ENCODE measurements at regions not wholly inside any gene's neighbourhood (a gene's known extent, or its start where the extent isn't known, plus 50 kb on each side); places are given as distances from the start of the nearest gene placed in this dataset.

DNA sequence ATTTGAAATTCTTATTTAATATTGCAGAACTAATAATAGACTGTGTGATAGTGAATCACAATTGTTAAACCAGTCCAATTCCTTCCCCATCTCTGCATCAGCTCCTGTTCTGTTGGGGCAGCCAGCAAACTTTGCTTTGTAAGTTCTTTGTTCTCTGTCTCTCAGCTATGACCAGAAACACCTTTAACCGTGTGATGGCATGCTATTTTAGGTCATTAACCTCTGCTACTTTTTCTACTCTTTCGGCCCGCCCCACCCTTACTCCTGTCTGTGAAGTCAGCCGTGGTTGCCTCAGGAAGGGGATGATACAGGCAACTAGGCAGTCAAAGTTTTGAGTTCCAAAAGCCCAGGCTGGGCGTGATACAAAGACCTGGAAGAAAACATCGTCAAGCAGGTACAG is 51.3 kb upstream of the EGFL6 start:
- Histone ChIP-seq H3K9me3 (ENCODE audit: control insufficient read depth in 2 of 2, insufficient read depth in 1 of 2, low read depth in 1 of 2, low read length in 1 of 2) (no peaks in the 10 kb centered on the region), H3K27me3 (ENCODE audit: control insufficient read depth in 1 of 2, insufficient read depth in 2 of 2, low read length in 2 of 2) (peaks cover 0 to 7% of the 10 kb centered on the region in 2 donors), H3K4me1 (ENCODE audit: control insufficient read depth in 2 of 2, insufficient read depth in 2 of 2, low read length in 1 of 2) (no peaks in the 10 kb centered on the region), H3K27ac (ENCODE audit: low read depth in 2 of 2, low read length in 1 of 2) (peak overlapping the region in 1 of 2 donors; percentile 37), H3K36me3 (ENCODE audit: control insufficient read depth in 2 of 2, insufficient read depth in 2 of 2, low read length in 1 of 2) (no peaks in the 10 kb centered on the region), H3K4me3 (ENCODE audit: low read depth in 1 of 2, low read length in 2 of 2) (no peak overlapping the region)
- 60 to 69% methylated on average over 6 of the region's 6 CpGs for WGBS, 2 donors

DNA sequence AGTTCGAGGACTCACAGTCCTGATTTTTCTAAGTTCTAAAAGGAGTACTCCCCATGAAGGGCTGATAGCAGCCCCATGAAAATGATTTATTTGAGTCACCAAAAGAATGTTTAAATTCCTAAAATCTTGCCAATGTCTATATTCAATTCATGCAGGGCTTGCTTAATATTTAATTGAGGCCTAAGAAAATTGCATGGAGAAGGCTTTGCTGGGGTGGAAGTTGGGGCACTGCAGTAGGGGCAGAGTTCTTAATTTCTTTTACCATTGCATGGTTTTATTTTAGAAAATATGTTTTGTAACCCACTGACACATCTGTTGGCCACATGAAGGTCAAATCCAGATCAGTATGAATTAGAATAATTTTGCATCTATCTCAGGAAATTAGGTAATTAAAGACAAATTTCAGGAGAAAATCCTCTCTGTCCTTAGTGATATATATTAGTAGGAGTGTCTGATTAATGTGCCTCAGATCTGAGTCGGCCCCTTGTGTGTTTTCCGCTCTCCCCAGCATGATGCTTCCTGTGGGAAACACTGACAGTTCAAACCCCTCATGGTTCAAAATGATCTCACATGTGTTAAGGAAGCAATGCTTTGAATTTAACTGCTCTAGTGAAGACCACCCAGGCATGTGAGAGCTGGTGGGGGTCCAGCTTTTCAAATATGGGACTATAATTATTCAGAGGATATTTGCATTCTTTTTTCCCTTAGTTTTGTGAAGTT is 54.0 kb upstream of the EGFL6 start:
- H3K36me3 ChIP-seq (ENCODE audit: control insufficient read depth in 2 of 2, insufficient read depth in 2 of 2, low read length in 1 of 2), result no peaks in the 10 kb centered on the region
- H3K4me3 ChIP-seq (ENCODE audit: low read depth in 1 of 2, low read length in 2 of 2), result no peak overlapping the region
- H3K27me3 ChIP-seq (ENCODE audit: control insufficient read depth in 1 of 2, insufficient read depth in 2 of 2, low read length in 2 of 2), result peaks cover 0 to 7% of the 10 kb centered on the region in 2 donors
- 87 to 88% methylated on average over 3 of the region's 3 CpGs for WGBS, 2 donors
- H3K9me3 ChIP-seq (ENCODE audit: control insufficient read depth in 2 of 2, insufficient read depth in 1 of 2, low read depth in 1 of 2, low read length in 1 of 2), result no peaks in the 10 kb centered on the region
- H3K27ac ChIP-seq (ENCODE audit: low read depth in 2 of 2, low read length in 1 of 2), result no peak overlapping the region
- no peaks in the 10 kb centered on the region for H3K4me1 ChIP-seq (ENCODE audit: control insufficient read depth in 2 of 2, insufficient read depth in 2 of 2, low read length in 1 of 2)

DNA sequence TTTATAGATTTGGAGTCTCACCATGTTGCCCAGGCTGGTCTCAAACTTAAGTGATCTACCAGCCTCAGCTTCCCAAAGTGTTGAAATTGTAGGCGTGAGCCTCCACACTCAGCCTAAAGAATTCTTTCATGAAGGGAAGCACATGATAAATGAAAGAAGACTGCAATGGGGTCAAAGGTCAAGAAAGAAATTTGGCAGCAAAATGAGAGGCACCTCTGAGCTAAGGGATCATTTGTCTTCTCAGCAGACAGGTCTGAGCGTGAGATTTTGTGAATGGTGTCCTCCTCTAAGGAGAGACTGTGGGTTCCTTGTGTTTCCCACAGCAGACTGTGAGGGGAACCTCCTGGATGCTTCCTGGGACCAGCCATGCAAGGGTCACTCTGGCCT is 57.5 kb upstream of the EGFL6 start:
- Histone ChIP-seq H3K9me3 (ENCODE audit: control insufficient read depth in 2 of 2, insufficient read depth in 1 of 2, low read depth in 1 of 2, low read length in 1 of 2) (no peaks in the 10 kb centered on the region), H3K4me3 (ENCODE audit: low read depth in 1 of 2, low read length in 2 of 2) (no peak overlapping the region), H3K27ac (ENCODE audit: low read depth in 2 of 2, low read length in 1 of 2) (no peak overlapping the region), H3K4me1 (ENCODE audit: control insufficient read depth in 2 of 2, insufficient read depth in 2 of 2, low read length in 1 of 2) (no peaks in the 10 kb centered on the region), H3K27me3 (ENCODE audit: control insufficient read depth in 1 of 2, insufficient read depth in 2 of 2, low read length in 2 of 2) (peaks cover 0 to 7% of the 10 kb centered on the region in 2 donors), H3K36me3 (ENCODE audit: control insufficient read depth in 2 of 2, insufficient read depth in 2 of 2, low read length in 1 of 2) (no peaks in the 10 kb centered on the region)
- WGBS, 2 donors, result 58 to 71% methylated on average over 2 of the region's 2 CpGs

DNA sequence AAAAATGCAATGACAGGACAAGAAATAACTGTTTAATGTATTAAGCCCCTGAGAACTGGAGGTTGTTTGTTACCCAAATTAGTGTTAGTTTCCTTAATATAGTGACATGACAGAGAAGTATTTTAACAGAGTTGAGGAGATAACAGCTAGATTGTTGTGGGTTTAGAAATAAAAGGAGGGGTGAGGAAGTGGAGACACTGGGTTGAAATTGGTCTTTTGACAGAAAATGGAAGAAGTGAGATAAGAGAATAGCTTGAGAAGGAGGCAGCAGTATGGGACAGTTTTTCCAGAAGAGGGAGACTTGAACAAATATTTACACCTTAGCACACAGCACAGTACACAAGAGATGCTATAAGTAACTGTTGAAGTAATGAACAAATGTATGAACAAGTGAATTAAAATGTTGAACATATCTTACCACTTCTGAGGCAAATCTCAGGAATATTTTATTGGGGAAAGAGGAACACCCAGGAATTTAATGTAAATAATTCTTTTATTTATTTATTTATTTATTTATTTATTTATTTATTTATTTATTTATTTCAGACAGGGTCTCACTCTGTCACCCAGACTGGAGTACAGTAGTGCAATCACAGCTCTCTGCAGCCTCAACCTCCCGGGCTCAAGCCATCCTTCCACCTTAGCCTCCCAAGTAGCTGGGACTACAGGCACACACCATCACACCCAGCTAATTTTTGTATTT is 58.0 kb upstream of the EGFL6 start:
- no peak overlapping the region for H3K27ac ChIP-seq (ENCODE audit: low read depth in 2 of 2, low read length in 1 of 2)
- no peaks in the 10 kb centered on the region for H3K4me1 ChIP-seq (ENCODE audit: control insufficient read depth in 2 of 2, insufficient read depth in 2 of 2, low read length in 1 of 2)
- WGBS, 2 donors, result 80 to 95% methylated on average over 1 of the region's 1 CpG
- H3K9me3 ChIP-seq (ENCODE audit: control insufficient read depth in 2 of 2, insufficient read depth in 1 of 2, low read depth in 1 of 2, low read length in 1 of 2), result no peaks in the 10 kb centered on the region
- H3K36me3 ChIP-seq (ENCODE audit: control insufficient read depth in 2 of 2, insufficient read depth in 2 of 2, low read length in 1 of 2), result no peaks in the 10 kb centered on the region
- peaks cover 0 to 4% of the 10 kb centered on the region in 2 donors for H3K27me3 ChIP-seq (ENCODE audit: control insufficient read depth in 1 of 2, insufficient read depth in 2 of 2, low read length in 2 of 2)
- no peak overlapping the region for H3K4me3 ChIP-seq (ENCODE audit: low read depth in 1 of 2, low read length in 2 of 2)

DNA sequence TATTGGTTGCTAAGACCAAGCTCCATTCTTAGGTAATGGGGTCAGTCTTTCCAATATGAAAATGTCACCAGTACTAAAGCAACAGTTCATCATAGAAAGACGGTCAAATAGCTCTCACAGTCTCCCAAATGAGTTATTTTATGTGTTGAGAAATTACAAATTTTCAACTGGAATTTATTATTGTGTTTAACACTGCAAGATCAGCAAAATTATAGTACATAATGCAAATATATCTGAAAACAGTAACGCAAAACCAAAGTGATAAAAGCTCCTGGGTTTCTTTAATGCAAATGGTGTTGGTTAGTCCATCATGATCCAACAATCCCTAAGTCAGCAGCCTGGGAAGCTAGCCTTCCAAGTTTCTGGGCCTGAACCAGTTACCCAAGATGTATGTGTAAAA is 61.5 kb upstream of the EGFL6 start:
- Histone ChIP-seq H3K27me3 (ENCODE audit: control insufficient read depth in 1 of 2, insufficient read depth in 2 of 2, low read length in 2 of 2) (no peaks in the 10 kb centered on the region), H3K9me3 (ENCODE audit: control insufficient read depth in 2 of 2, insufficient read depth in 1 of 2, low read depth in 1 of 2, low read length in 1 of 2) (no peaks in the 10 kb centered on the region), H3K4me1 (ENCODE audit: control insufficient read depth in 2 of 2, insufficient read depth in 2 of 2, low read length in 1 of 2) (no peaks in the 10 kb centered on the region), H3K4me3 (ENCODE audit: low read depth in 1 of 2, low read length in 2 of 2) (no peak overlapping the region), H3K36me3 (ENCODE audit: control insufficient read depth in 2 of 2, insufficient read depth in 2 of 2, low read length in 1 of 2) (no peaks in the 10 kb centered on the region), H3K27ac (ENCODE audit: low read depth in 2 of 2, low read length in 1 of 2) (no peak overlapping the region)
- WGBS, 2 donors, result 75 to 93% methylated on average over 2 of the region's 2 CpGs

DNA sequence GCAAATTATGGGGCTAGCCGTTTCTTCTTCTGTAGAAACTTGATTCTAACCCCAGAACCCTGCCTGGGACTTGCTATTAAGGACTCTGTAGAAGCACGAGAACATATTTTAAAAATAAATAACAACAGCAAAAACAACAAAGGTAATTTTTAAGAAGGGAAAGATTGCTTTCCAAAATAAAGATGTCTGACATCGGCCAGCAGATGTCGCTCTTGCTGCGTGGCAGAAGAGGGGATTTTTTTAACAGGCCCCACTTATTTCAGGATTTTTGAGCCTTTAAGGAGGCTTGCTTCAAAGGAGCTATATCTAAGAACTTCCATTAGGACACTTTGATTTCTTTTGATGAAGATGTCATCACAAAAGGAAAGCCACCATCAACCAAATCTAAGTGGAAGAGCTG is 62.8 kb upstream of the EGFL6 start:
- Histone ChIP-seq H3K27me3 (ENCODE audit: control insufficient read depth in 1 of 2, insufficient read depth in 2 of 2, low read length in 2 of 2) (no peaks in the 10 kb centered on the region), H3K9me3 (ENCODE audit: control insufficient read depth in 2 of 2, insufficient read depth in 1 of 2, low read depth in 1 of 2, low read length in 1 of 2) (no peaks in the 10 kb centered on the region), H3K27ac (ENCODE audit: low read depth in 2 of 2, low read length in 1 of 2) (no peak overlapping the region), H3K4me1 (ENCODE audit: control insufficient read depth in 2 of 2, insufficient read depth in 2 of 2, low read length in 1 of 2) (no peaks in the 10 kb centered on the region), H3K4me3 (ENCODE audit: low read depth in 1 of 2, low read length in 2 of 2) (no peak overlapping the region), H3K36me3 (ENCODE audit: control insufficient read depth in 2 of 2, insufficient read depth in 2 of 2, low read length in 1 of 2) (no peaks in the 10 kb centered on the region)
- WGBS, 2 donors, result 7 to 10% methylated on average over 5 of the region's 5 CpGs

DNA sequence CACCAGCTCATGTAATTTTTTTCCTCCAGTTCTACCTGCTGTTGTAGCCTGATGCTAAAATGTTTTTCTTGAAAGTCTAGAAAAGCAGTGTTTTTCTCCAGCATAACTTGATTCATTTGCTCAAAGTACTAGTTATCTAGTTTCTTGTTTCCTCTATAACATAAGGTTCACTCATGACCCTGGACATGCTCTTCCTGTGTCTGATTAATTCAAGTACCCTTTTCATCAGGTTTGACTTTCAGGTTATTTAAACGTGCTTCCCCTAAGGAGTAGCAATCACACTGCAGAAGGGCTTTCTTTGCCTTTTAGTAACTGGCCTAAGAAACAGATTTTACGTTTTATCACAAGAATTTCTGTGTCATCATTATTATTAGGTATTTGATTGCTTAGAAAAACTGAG is 66.8 kb upstream of the EGFL6 start:
- 44 to 51% methylated on average over 2 of the region's 2 CpGs for WGBS, 2 donors
- Histone ChIP-seq H3K27me3 (ENCODE audit: control insufficient read depth in 1 of 2, insufficient read depth in 2 of 2, low read length in 2 of 2) (no peaks in the 10 kb centered on the region), H3K27ac (ENCODE audit: low read depth in 2 of 2, low read length in 1 of 2) (no peak overlapping the region), H3K4me3 (ENCODE audit: low read depth in 1 of 2, low read length in 2 of 2) (no peak overlapping the region), H3K4me1 (ENCODE audit: control insufficient read depth in 2 of 2, insufficient read depth in 2 of 2, low read length in 1 of 2) (no peaks in the 10 kb centered on the region), H3K9me3 (ENCODE audit: control insufficient read depth in 2 of 2, insufficient read depth in 1 of 2, low read depth in 1 of 2, low read length in 1 of 2) (no peaks in the 10 kb centered on the region), H3K36me3 (ENCODE audit: control insufficient read depth in 2 of 2, insufficient read depth in 2 of 2, low read length in 1 of 2) (no peaks in the 10 kb centered on the region)

DNA sequence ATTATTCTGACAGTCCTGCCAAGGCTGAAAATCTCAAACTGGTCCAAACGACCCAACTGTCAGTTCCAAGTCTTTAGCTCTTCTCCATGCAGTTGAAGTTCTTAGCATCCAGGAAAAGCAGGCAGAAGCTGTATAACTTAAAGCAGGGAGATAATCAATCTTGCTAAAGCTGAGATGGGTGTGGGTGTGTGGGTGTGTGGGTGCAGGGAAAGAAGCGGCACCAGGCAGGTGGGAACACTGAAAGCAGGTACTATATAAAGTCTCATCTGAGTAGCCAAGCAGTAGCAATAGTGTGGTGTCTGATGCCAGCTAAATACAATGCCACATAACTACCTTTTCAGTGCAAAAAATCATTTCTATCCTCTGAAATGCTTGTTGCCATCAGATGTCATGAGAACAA is 69.7 kb upstream of the EGFL6 start:
- H3K4me3 ChIP-seq (ENCODE audit: low read depth in 1 of 2, low read length in 2 of 2), result no peak overlapping the region
- WGBS, 2 donors, result 51 to 65% methylated on average over 2 of the region's 2 CpGs
- H3K27me3 ChIP-seq (ENCODE audit: control insufficient read depth in 1 of 2, insufficient read depth in 2 of 2, low read length in 2 of 2), result peaks cover 0 to 1% of the 10 kb centered on the region in 2 donors
- no peaks in the 10 kb centered on the region for H3K9me3 ChIP-seq (ENCODE audit: control insufficient read depth in 2 of 2, insufficient read depth in 1 of 2, low read depth in 1 of 2, low read length in 1 of 2)
- H3K27ac ChIP-seq (ENCODE audit: low read depth in 2 of 2, low read length in 1 of 2), result no peak overlapping the region
- H3K4me1 ChIP-seq (ENCODE audit: control insufficient read depth in 2 of 2, insufficient read depth in 2 of 2, low read length in 1 of 2), result no peaks in the 10 kb centered on the region
- H3K36me3 ChIP-seq (ENCODE audit: control insufficient read depth in 2 of 2, insufficient read depth in 2 of 2, low read length in 1 of 2), result no peaks in the 10 kb centered on the region

DNA sequence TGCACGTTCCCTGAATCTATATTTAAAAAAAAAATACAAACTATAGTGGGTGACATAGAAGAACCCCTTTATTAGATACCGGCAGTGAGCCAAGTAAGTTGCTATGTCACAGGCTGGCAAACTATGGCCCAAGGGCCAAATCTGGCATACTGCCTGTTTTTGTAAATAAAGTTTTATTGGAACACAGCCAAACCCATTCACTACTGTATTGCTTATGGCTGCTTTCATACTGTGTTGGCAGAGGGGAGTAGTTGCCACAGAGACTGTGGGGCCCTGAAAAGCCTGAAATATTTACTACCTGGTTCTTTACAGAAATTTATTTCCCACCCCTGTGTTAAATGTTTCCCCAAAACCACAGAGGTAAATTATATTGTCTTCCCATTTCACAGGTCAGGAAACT is 71.2 kb upstream of the EGFL6 start:
- no peaks in the 10 kb centered on the region for H3K36me3 ChIP-seq (ENCODE audit: control insufficient read depth in 2 of 2, insufficient read depth in 2 of 2, low read length in 1 of 2)
- H3K27me3 ChIP-seq (ENCODE audit: control insufficient read depth in 1 of 2, insufficient read depth in 2 of 2, low read length in 2 of 2), result peaks cover 0 to 6% of the 10 kb centered on the region in 2 donors
- WGBS, 2 donors, result 79 to 87% methylated on average over 2 of the region's 2 CpGs
- no peak overlapping the region for H3K27ac ChIP-seq (ENCODE audit: low read depth in 2 of 2, low read length in 1 of 2)
- no peaks in the 10 kb centered on the region for H3K9me3 ChIP-seq (ENCODE audit: control insufficient read depth in 2 of 2, insufficient read depth in 1 of 2, low read depth in 1 of 2, low read length in 1 of 2)
- H3K4me3 ChIP-seq (ENCODE audit: low read depth in 1 of 2, low read length in 2 of 2), result no peak overlapping the region
- H3K4me1 ChIP-seq (ENCODE audit: control insufficient read depth in 2 of 2, insufficient read depth in 2 of 2, low read length in 1 of 2), result no peaks in the 10 kb centered on the region

DNA sequence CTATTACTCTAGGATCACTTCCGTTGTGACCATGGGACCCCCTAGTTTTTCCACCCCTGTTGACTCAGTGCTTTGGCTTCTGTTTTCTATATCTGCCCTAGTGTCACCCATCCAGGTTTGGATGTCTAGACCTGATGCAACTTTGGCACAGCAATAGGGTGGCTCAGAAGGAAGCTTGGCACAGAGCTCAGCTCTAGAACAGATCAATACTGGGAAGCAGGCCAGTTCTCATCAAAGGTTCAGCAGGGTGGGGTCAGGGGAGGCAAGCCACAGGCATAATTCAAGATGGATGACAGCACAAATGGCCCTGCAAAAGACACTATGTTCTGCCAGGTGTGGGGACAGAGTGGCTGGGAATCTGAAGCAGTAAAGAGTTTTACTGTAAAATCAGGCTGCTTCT is 74.2 kb upstream of the EGFL6 start:
- WGBS, 2 donors, result 47 to 77% methylated on average over 1 of the region's 1 CpG
- no peak overlapping the region for H3K27ac ChIP-seq (ENCODE audit: low read depth in 2 of 2, low read length in 1 of 2)
- H3K36me3 ChIP-seq (ENCODE audit: control insufficient read depth in 2 of 2, insufficient read depth in 2 of 2, low read length in 1 of 2), result no peaks in the 10 kb centered on the region
- H3K9me3 ChIP-seq (ENCODE audit: control insufficient read depth in 2 of 2, insufficient read depth in 1 of 2, low read depth in 1 of 2, low read length in 1 of 2), result no peaks in the 10 kb centered on the region
- peaks cover 0 to 6% of the 10 kb centered on the region in 2 donors for H3K27me3 ChIP-seq (ENCODE audit: control insufficient read depth in 1 of 2, insufficient read depth in 2 of 2, low read length in 2 of 2)
- no peak overlapping the region for H3K4me3 ChIP-seq (ENCODE audit: low read depth in 1 of 2, low read length in 2 of 2)
- H3K4me1 ChIP-seq (ENCODE audit: control insufficient read depth in 2 of 2, insufficient read depth in 2 of 2, low read length in 1 of 2), result no peaks in the 10 kb centered on the region

All from esophagus (tissue), 2 donors.